Left kidney (tissue), 1 donor: ENCODE measurements at regions not wholly inside any gene's neighbourhood (a gene's known extent, or its start where the extent isn't known, plus 50 kb on each side); places are given as distances from the start of the nearest gene placed in this dataset.
"Not testable (repeated sequence)": the region's sequence is repeated elsewhere in the genome, so short reads cannot be mapped to it uniquely, and the experiment has no call there.

Experiments used
- DNase-seq: peaks from one replicate; pipeline ENCODE4 v3.0.0-alpha.2; 2013

DNA sequence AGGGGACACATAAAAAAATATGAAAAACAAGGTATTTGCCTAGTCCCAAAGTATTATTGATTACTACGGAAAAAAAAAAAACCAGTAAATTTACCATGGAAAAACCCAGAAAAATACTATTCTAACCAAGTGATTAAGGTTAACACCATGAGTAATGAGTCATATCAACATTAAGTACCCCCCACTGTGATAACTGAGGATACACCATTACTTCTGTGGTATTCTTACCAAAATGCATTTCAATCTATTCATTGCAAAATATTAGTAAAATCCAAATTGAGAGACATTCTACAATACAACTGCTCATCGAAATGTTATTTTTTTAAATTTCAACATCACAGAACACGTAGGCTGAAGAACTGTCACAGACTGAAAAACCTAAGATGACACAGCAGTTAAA is 669.8 kb downstream of the ZEB2 start:
- no peak for DNase-seq

- no peak for DNase-seq
Measured at GRCh38 chr2:143847257-143847656, 672.7 kb downstream of the ZEB2 start.

GRCh38 chr2:143844986-143845385 is 674.9 kb downstream of the ZEB2 start:
- no peak for DNase-seq

- DNase-seq = no peak
Measured at GRCh38 chr2:143843686-143844085, 676.2 kb downstream of the ZEB2 start.

DNA sequence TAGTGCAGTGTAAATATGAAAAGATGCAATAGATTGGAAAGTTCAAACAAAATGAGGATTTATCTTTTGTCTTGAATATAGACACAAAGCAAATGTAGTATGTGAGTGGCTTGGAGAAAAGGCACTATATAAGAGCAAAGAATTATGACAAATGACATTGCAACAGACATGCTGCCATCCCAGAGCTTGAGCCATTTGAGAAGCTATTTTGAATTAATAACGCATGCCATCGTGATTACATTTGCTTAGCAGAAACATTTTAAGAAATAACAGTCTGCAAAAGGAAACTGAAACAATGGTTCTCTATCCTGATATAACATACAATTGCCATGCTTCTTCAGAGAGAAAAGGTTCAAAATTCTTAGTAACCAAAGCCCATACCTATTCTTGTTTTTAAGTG is 677.1 kb downstream of the ZEB2 start:
- no peak for DNase-seq

GRCh38 chr2:143841935-143842334 is 678.0 kb downstream of the ZEB2 start:
- no peak for DNase-seq

DNA sequence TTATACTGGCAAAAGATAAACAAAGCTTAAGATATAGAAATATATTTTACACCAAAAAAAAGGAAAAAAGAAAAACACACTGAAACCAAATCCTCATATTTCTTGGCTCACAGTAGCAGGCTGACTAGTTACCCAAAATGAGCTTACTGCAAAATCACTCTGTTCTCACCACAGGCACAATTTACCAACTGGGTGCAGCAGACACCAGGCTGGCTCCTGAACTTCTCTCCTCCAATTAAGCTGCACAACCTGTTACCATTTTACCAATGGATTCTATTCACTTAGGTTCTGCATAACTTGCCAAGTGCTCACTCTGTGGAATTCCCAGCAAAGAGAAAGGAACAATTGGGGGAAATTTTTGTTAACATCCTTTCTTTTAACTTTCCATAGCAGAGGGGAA is 679.3 kb downstream of the ZEB2 start:
- no peak for DNase-seq

GRCh38 chr2:143840194-143840593 is 679.7 kb downstream of the ZEB2 start:
- DNase-seq = no peak

DNA sequence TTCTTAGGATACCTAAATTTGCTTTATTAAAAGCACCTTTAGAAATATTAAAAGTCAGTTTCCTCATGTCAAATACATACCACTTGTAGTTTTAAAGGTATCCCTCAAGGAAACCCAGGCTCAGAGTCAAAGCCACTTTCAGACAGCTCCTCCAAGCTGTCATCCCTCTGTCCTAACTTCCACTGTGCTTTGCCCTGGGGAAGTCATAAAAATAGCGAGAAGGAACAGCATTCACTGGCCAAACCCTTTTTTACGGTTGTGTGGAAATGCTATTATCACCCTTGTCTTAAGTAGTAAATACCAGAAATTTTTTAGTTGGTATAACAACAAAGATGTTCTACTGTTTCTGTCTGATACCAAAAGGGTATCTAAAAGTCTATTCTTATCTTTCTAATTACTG is 680.5 kb downstream of the ZEB2 start:
- no peak for DNase-seq

DNA sequence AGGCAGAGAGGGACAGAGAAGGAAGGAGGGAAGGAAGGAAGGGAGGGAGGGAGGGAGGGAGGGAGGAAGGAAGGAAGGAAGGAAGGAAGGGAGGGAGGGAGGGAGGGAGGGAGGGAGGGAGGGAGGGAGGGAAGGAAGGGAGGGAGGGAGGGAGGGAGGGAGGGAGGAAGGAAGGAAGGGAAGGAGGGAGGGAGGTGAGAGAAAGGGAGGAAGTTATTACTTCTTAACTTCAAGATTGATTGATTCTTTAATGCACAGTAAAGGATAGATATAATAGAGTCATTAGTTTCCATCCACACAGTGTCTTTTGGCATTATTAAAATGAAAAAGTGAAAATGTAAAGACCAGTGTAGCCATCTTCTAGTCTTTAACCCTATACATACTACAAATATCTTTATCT is 682.9 kb downstream of the ZEB2 start:
- not testable (repeated sequence) for DNase-seq

- no peak for DNase-seq
Measured at GRCh38 chr2:143835481-143835880, 684.4 kb downstream of the ZEB2 start.

DNA sequence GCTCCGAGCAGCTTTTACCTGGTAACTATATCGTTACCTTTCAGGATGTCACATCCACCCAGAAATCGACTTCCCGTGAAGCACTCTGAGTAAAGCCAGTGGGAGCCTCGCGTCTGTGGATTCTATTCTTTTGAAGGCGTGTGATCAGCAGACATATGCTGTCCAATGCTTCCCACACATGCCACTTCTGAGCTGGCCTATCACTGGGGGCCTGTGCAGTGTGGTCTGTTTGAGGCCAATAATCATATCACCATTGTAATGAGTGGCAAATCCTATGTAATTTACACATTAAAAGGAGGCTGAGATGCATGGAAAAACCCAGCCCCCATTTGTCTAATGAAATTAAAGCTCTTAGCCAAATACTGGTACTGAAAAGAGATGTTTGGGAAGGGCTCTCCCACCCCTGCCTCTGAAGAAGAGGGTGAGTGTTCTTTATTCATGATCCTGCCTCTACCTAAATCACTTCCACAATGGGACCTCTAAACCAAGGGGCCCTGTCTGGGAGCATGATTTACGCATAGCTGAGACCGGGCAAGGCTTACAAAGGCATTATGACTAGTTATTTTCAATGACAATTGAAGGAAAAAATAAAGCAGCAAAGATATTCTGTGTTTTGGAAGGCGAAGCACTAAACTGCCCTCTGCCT is 686.8 kb downstream of the ZEB2 start:
- DNase-seq = no peak

- no peak for DNase-seq
Measured at GRCh38 chr2:143830476-143830875, 689.4 kb downstream of the ZEB2 start.

GRCh38 chr2:143828763-143829537 is 691.0 kb downstream of the ZEB2 start:
- no peak for DNase-seq

DNA sequence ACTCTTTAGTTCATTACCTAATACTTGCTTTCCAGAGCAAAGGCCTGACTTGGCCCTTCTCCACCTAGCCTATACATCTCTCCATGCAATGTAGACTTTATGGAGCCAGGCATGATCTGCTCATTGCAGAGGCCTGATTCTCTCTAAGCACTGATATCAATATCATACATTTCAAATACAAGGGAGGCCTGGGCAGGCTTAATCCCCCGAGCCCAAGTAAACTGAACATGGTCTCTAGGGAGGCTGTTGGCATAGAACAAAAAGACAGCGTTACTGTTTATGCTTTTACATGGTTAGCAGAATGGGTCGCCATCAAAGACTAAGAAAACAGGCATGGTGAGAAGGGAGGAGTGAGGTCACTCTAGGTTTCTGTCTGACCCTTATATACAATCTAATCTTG is 695.1 kb downstream of the ZEB2 start:
- DNase-seq = no peak

GRCh38 chr2:143823876-143824275 is 694.7 kb downstream of the ARHGAP15 start:
- DNase-seq = no peak

GRCh38 chr2:143823296-143823695 is 694.1 kb downstream of the ARHGAP15 start:
- DNase-seq = no peak

GRCh38 chr2:143822736-143823135 is 693.5 kb downstream of the ARHGAP15 start:
- DNase-seq = no peak

GRCh38 chr2:143819764-143820163 is 690.5 kb downstream of the ARHGAP15 start:
- no peak for DNase-seq

- no peak for DNase-seq
Measured at GRCh38 chr2:143819190-143819735, 690.0 kb downstream of the ARHGAP15 start.
